Heart right ventricle (tissue), 16 donors: ENCODE measurements at regions not wholly inside any gene's neighbourhood (a gene's known extent, or its start where the extent isn't known, plus 50 kb on each side); places are given as distances from the start of the nearest gene placed in this dataset.

Experiments used
- ATAC-seq, 8 donors: fragments of 200-7000 bp; cut with Tn5 transposase; one replicate each; pipeline ENCODE4 v1.9.1; 2020; ENCODE audit warnings: mild to moderate bottlenecking in 8 of 8, moderate library complexity in 8 of 8, moderate number of reproducible peaks in 1 of 8
- DNase-seq, 2 donors: peaks; one replicate each; pipeline ENCODE4 v3.0.0-alpha.2; 2020
- H3K27ac ChIP-seq, 10 donors: fragments of 200-600 bp; sonication (generic) in 2 of 10; one replicate each; pipeline versions ENCODE4 v1.5.0 to v1.8.0; 2020 to 2022; ENCODE audit warnings: mild to moderate bottlenecking in 3 of 10
- H3K27me3 ChIP-seq, 7 donors: fragments of 200-600 bp; one replicate each; pipeline ENCODE4 v1.8.0; 2021 to 2022; ENCODE audit warnings: mild to moderate bottlenecking in 2 of 7
- H3K36me3 ChIP-seq, 9 donors: fragments of 200-600 bp; sonication (generic) in 1 of 9; one replicate each; pipeline versions ENCODE4 v1.5.0 to v1.8.0; 2020 to 2022; ENCODE audit warnings: mild to moderate bottlenecking in 2 of 9
- H3K4me1 ChIP-seq, 9 donors: fragments of 200-600 bp; sonication (generic) in 1 of 9; one replicate each; pipeline versions ENCODE4 v1.5.0 to v1.8.0; 2020 to 2022; ENCODE audit warnings: mild to moderate bottlenecking in 4 of 9
- H3K4me3 ChIP-seq, 10 donors: fragments of 200-600 bp; sonication (generic) in 2 of 10; one replicate each; pipeline versions ENCODE4 v1.5.0 to v1.8.0; 2020 to 2022; ENCODE audit warnings: mild to moderate bottlenecking in 7 of 10, moderate library complexity in 2 of 10
- H3K9me3 ChIP-seq, 11 donors: fragments of 200-600 bp in 10 of 11; sonication (generic) in 2 of 11; one replicate each; pipeline versions ENCODE4 v1.5.0 to v1.8.0; 2013 to 2022; ENCODE audit warnings: mild to moderate bottlenecking in 2 of 11, control low read depth in 1 of 11, moderate library complexity in 1 of 11
- CTCF ChIP-seq, 9 donors: fragments of 200-600 bp; sonication (generic) in 2 of 9; IDR thresholded peaks; one replicate each; pipeline versions ENCODE4 v1.5.0 to v1.8.0; 2021 to 2022; ENCODE audit warnings: antibody characterized with exemption in 9 of 9, mild to moderate bottlenecking in 5 of 9, moderate library complexity in 1 of 9
- whole genome bisulfite sequencing, 2 donors: extraction: QIAGEN DNeasy Blood & Tissue Kit; methylation state at CpG; one replicate each; pipeline ENCODE4 v1.1.7; 2013; ENCODE audit warnings: inconsistent platforms in 1 of 2; 5-methylcytosine and 5-hydroxymethylcytosine counted together
- intact Hi-C, 10 donors: fragments of 100-400 bp; cut with DNase I; formaldehyde crosslinking; loops; one replicate each; pipeline versions ENCODE4 v1.11.1 to v1.14.2; 2022
- donor health status: Arrhythmogenic right ventricular cardiomyopathy.
- donor health status: ischemic (EF 13 %, LVEDD 7.1; RV severe dilation, severe dysfunction).
- donor health status: healthy with polysubstance abuse.
- donor health status: DM: no; HTN: yes; CAD: no.
- donor health status: DM: no; HTN: no; CAD: no.
- donor health status: ischemic (EF 25% LVEDD 6.9; RV normal size, moderate dysfunction).
- donor health status: ischemic (EF 25% LVEDD 5.7; RV mildly dilated, moderate dysfunction).
- donor health status: healthy.
- donor health status: DM: yes; HTN: yes; CAD: no.
- donor health status: Ischemic cardiomyopathy.
- donor health status: ischemic (EF 35%, LVEDD 5.7; RV mildly dilated, moderate dysfunction).
- donor health status: nonischemic (EF 11% LVEDD 7.7; RV severe dilation, severe dysfunction).
- donor health status: DM: yes; HTN: yes; CAD: no.
- donor health status: PGD.
- donor health status: ischemic (EF 29% LVEDD 5.4; RV normal size, mild dysfunction).
- donor health status: nonischemic (EF 23%, LVEDD 6.1; RV moderate dilation, normal function).

GRCh38 chr2:7706791-7707190, 789.6 kb downstream of the RNF144A start:
- 95 to 100% methylated on average over 2 of the region's 2 CpGs for WGBS, 2 donors
- TF ChIP-seq CTCF (IDR thresholded peaks at IDR 0.05): no peak
- no peak for DNase-seq
- H3K27me3 ChIP-seq: no peaks in the 10 kb centered on the region
- H3K27ac ChIP-seq: no peak overlapping the region
- no peak for ATAC-seq
- intact Hi-C loops: no loop called here
- no peaks in the 10 kb centered on the region for H3K36me3 ChIP-seq
- H3K9me3 ChIP-seq: peaks cover 0 to 3% (median 0%) of the 10 kb centered on the region in 11 donors
- H3K4me3 ChIP-seq: no peak overlapping the region
- peaks cover 0 to 7% (median 0%) of the 10 kb centered on the region in 9 donors for H3K4me1 ChIP-seq

- no peak for ATAC-seq
- WGBS, 2 donors: 87 to 93% methylated on average over 2 of the region's 2 CpGs
Measured at GRCh38 chr2:7707723-7708122, 790.5 kb downstream of the RNF144A start.

GRCh38 chr2:7709907-7710306, 792.7 kb downstream of the RNF144A start:
- peak in 2 of 8 donors; percentile 8 to 30 for ATAC-seq
- DNase-seq: no peak
- H3K36me3 ChIP-seq: no peaks in the 10 kb centered on the region

More at GRCh38 chr2:7707723-7708122, 790.5 kb downstream of the RNF144A start:
- no peak for DNase-seq
- Histone ChIP-seq H3K4me3 (no peak overlapping the region), H3K27ac (no peak overlapping the region), H3K4me1 (peaks cover 0 to 7% (median 0%) of the 10 kb centered on the region in 9 donors), H3K27me3 (no peaks in the 10 kb centered on the region), H3K9me3 (peaks cover 0 to 3% (median 0%) of the 10 kb centered on the region in 11 donors), H3K36me3 (no peaks in the 10 kb centered on the region)
- TF ChIP-seq CTCF (IDR thresholded peaks at IDR 0.05): no peak
- intact Hi-C loops: no loop called here

GRCh38 chr2:7711167-7711566, 794.0 kb downstream of the RNF144A start:
- TF ChIP-seq CTCF (IDR thresholded peaks at IDR 0.05): no peak
- peaks cover 0 to 3% (median 0%) of the 10 kb centered on the region in 11 donors for H3K9me3 ChIP-seq
- ATAC-seq: no peak
- intact Hi-C loops: no loop called here
- no peaks in the 10 kb centered on the region for H3K36me3 ChIP-seq
- no peaks in the 10 kb centered on the region for H3K27me3 ChIP-seq
- H3K27ac ChIP-seq: no peak overlapping the region
- H3K4me1 ChIP-seq: no peaks in the 10 kb centered on the region
- H3K4me3 ChIP-seq: no peak overlapping the region
- no peak for DNase-seq

More at GRCh38 chr2:7709907-7710306, 792.7 kb downstream of the RNF144A start:
- H3K9me3 ChIP-seq: peaks cover 0 to 3% (median 0%) of the 10 kb centered on the region in 11 donors
- TF ChIP-seq CTCF (IDR thresholded peaks at IDR 0.05): no peak
- no peak overlapping the region for H3K4me3 ChIP-seq
- intact Hi-C loops: no loop called here
- WGBS, 2 donors: 42 to 59% methylated on average over 5 of the region's 5 CpGs
- H3K27ac ChIP-seq: no peak overlapping the region
- H3K27me3 ChIP-seq: no peaks in the 10 kb centered on the region
- no peaks in the 10 kb centered on the region for H3K4me1 ChIP-seq
